Fibroblast of skin of right quadriceps (primary cell): ENCODE measurements at regions not wholly inside any gene's neighbourhood (a gene's known extent, or its start where the extent isn't known, plus 50 kb on each side); places are given as distances from the start of the nearest gene placed in this dataset.

Experiments
- DNase-seq: peaks from one replicate; pipeline ENCODE4 v3.0.0-alpha.2; 2013

DNA sequence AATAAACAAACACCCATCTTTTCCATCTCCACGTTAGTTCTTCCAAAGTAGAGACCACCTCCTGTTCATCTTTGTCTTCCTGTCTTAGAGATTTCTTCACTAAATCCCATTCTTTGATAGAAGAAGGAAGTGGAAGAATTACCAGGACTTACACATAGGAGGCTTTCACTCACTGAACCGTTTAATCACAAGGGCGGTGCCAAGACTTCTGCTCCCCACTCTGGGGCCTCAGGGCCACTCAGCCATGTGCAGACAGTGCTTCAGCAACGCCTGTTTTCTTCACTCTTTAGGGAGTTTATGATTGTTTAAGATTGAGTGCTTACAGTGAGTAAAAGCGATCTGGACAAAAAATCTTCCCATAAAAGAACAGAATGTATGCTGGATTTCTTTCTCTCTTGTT, 63.9 kb upstream of the SORCS3 start:
- DNase-seq = no peak

- peak; percentile 28 for DNase-seq
These were observed 63.1 kb upstream of the SORCS3 start for GRCh38 chr10:104577861-104578521.

GRCh38 chr10:104578671-104579070, 62.4 kb upstream of the SORCS3 start:
- DNase-seq = no peak

DNA sequence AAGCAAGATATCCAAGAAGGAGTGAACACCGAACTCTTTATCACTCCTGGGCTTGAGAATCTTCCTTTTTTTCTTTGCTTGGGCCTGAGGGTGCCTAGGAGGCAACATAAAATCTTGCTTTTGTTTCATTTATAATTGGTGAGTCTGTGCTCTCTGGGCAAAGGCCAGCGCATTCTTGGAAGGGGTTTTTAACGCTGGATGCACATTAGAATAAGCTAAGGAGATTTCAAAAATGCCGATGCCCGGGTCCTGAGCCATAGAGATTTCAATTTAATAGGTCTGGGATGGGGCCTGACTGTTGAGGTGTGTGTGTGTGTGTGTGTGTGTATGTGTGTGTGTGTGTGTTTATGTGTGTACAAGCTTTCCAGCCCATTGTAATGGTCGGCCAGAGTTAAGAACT, 62.0 kb upstream of the SORCS3 start:
- DNase-seq = no peak

DNA sequence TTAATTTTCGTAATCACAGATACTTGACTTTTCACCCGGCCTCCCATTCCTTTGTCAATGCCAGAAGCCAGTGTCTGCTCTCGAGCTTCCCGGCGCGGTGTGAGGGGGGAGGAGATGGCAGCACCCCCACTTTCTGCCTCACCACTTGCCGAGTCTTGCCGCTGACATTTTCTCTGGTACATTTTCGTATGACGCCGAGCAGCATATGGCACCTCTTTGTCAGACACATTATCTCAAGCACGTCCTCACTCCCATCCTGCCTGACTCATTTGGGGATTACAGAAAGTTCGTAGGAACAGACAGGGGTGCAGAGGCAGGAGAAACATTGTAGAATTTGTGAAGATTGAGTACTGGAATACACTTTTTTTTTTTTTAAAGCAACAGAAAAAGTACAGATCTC, 60.8 kb upstream of the SORCS3 start:
- peak; percentile 58 for DNase-seq

DNA sequence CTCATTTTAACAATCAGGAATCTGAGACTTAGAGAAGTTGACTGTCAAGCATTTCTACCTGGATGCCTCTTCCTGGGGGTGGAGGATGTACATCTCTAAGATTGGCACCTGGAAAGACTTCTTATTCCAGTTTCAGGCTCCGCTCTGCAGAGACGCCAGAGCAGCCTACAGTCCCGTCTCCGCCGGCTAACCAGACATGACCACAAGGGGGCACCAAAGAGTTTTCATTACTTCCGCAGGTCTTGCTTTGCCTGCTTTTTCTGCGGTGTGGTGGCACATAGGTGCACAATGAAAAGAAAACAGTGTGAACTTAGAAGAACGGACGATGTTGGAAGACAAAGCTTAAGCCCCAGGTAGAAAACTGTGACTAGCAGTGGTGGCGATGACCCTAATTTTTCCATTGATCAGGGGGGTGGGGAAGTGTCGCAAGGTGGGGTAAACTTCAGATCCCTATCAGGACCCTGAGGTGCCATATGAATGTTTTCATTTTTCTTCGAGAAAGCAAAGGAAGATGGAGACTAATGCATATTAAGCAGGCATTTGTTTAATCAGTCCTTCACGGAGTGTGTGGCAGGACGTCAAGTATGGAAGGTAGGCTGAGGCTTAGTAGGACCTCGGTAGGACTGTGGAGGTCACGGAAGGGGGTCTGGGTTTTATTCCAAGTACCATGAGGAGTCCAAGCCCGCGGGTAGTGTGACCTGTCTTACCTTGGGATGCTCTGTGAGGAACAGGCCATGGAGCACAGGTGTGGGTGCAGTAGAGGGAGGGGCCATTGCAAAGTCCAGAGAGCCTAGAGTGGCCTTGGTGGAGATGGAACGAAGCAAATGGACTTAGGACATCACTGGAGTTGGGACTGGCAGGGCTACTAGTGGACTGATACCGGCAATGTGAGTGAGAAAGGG, 60.1 kb upstream of the SORCS3 start:
- peak; percentile 65 for DNase-seq

- peak; percentile 74 for DNase-seq
These were observed 59.0 kb upstream of the SORCS3 start for GRCh38 chr10:104581884-104582601.

DNA sequence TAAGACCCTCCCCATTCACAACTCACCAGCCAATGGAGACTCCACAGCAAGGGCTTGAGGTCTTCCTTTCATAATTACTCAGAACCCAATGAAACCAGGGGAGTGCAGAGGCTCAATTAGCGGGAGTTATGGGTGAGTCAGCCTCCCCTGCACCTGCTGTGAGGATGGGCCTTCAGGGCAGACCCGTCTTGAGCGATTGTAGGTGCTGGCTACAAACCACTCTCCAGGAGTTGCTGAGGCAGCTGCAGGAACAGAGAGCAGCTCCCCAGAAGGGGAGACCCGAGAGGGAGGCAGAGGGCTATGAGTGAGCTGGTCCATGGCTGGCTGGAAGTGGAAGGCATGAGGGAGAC, 58.5 kb upstream of the SORCS3 start:
- DNase-seq = no peak

DNA sequence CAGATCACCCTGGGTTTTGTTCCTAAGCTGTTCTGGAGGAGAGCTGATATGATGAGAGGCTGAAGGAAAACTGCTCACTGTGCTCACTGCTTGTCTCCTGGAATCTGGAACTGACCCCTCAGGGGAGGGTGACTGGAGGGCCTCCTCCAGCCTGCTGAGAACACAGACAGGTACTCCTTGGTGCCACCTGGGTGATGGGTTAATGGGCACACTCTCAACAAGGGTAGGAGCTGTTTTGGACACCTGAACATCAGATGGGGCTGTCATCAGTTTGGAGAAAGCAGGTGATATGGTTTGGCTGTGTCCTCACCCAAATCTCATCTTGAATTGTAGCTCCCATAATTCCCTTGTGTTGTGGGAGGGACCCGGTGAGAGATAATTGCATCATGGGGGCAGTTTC, 58.1 kb upstream of the SORCS3 start:
- no peak for DNase-seq

GRCh38 chr10:104584541-104584940, 56.5 kb upstream of the SORCS3 start:
- DNase-seq = no peak

- no peak for DNase-seq
These were observed 53.3 kb upstream of the SORCS3 start for GRCh38 chr10:104587751-104588150.

GRCh38 chr10:104589431-104589830, 51.7 kb upstream of the SORCS3 start:
- no peak for DNase-seq

DNA sequence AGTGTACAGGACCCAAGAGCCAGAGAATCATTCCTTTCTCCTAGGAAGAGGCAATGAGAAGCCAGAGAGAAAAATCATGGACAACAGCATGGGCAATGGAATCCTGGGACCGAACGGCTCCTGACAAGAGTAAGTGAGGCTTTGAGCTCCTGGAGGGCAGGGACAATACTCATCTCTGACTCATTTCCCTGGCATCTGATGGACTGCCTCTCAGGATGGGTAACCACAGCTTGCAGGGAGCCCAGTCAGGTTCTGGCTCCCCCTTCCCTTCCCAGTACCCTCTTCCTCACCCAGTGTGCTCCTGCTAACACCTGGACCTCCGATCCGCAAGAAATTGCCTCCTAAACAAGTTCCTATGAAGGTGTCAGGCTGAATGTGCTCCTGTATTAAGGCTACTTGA, 51.2 kb upstream of the SORCS3 start:
- DNase-seq = peak; percentile 69
